ENCODE measurements at regions not wholly inside any gene's neighbourhood (a gene's known extent, or its start where the extent isn't known, plus 50 kb on each side); places are given as distances from the start of the nearest gene placed in this dataset.

GRCh38 chr2:120401275-120402066, 55.5 kb downstream of the INHBB start:
- DNase-seq = no peak

GRCh38 chr2:120402067-120402433, 56.1 kb downstream of the INHBB start:
- DNase-seq = no peak

DNA sequence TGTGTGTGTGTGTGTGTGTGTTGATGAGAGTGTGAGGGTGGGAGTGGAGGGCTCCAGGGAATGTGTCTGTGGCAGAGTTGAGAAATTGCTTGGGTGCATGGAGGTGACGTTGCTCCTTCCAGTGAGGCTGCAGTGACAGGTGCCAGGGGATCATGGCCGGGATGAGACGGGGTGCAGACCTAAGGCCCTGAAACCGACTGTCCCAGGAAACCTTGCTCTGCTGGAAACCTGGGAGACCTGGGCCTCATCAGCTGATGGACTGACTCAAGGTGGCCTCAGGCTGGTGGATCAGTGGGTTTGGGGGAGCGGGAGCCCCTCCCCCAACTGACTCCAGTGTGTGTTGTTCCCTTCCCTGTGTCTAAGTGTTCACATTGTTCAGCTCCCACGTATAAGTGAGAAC, 56.6 kb downstream of the INHBB start:
- DNase-seq = no peak

DNA sequence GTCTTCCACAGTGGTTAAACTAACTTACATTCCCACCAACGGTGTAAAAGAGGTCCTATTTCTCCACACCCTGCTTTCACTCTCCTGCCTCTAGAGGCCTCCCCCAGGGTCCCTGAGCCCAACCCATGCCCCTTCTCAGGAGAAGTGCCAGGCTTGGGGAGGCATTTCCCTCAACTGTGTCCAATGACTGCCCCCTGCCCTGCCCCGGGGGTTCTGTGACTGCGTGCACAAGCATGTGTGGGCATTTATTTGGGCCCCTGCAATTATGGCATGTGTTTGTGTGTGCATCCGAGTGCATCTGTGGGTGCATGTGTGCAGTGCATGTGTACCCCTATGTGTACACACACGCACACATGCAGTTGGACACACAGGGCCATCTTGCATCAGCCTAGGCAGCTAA, 57.3 kb downstream of the INHBB start:
- DNase-seq = no peak

DNA sequence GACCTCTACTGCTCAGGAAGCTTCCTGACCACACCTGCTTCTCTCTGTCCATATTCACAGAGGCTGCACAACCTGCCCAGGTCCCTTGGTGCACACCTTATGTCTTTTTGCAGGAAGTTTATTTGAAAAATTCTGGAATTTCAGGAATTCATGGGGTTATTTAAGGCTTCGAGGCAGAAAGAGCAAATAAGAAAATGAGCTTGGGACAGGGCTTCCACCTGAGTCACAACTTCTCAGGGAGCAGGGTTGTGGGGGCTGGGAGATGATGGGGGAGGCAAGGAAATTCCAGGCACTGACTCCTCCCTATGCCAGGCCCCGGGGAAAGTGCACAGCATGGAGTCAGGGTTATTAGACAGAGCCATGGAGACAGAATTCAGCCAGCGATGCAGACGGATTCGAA, 57.7 kb downstream of the INHBB start:
- peak; percentile 37 for DNase-seq

DNA sequence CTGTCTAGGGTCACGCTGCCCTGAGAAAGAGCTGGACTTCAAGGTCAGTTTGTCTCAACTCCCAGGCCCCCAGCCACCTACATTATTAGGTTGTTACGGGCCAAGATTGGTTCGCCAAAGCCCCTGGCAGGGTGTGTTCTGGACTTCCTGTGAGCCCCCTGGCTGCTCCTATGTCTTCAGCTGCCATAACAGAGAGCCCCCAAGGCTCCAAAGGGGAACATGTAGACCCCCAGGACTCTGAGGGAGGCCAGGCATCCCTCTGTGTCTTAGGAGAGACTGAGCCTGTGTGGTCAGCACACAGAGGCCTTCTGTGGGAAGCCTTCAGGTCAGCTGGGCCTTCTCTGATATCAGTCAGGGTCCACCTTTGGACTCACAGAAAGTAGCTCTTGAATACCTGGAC, 58.3 kb downstream of the INHBB start:
- no peak for DNase-seq

GRCh38 chr2:120404941-120405758, 59.2 kb downstream of the INHBB start:
- no peak for DNase-seq

DNA sequence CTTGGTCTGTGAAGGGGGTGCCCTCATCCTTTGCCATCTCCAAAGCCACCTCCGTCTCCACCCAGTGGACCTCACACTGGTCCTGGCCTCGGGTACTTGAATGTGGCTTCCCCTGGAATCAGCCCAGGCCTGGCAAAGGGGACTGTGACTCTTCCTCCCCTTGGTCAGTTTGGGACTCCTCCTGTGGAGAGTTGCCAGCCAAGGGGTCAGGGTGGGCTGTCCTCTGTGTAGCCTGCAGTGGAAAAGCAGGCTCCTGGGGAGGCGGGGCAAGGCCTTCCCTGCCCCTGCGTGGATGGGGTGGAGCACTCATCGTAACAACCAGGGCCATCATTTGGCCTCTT, 59.8 kb downstream of the INHBB start:
- DNase-seq = no peak

- no peak for DNase-seq
Observed at GRCh38 chr2:120406566-120406965, 60.6 kb downstream of the INHBB start.

DNA sequence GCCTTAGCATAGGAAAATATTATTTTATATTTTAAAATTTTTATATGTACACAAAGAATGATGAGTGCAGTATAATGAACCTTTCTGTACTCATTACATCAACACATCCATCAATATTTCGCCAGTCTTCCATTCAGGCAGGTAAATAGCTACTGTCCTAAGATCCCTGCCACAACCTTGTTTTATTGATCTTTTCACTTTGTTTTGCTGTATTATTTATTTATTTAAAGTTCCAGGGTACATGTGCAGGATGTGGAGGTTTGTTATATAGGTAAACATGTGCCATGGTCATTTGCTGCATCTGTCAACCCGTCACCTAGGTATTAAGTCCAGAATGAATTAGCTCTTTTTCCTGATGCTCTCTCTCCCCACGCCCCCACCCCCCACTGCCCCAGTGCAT, 64.6 kb downstream of the INHBB start:
- no peak for DNase-seq

- no peak for DNase-seq
Observed at GRCh38 chr2:120415060-120415459, 69.1 kb downstream of the INHBB start.

DNA sequence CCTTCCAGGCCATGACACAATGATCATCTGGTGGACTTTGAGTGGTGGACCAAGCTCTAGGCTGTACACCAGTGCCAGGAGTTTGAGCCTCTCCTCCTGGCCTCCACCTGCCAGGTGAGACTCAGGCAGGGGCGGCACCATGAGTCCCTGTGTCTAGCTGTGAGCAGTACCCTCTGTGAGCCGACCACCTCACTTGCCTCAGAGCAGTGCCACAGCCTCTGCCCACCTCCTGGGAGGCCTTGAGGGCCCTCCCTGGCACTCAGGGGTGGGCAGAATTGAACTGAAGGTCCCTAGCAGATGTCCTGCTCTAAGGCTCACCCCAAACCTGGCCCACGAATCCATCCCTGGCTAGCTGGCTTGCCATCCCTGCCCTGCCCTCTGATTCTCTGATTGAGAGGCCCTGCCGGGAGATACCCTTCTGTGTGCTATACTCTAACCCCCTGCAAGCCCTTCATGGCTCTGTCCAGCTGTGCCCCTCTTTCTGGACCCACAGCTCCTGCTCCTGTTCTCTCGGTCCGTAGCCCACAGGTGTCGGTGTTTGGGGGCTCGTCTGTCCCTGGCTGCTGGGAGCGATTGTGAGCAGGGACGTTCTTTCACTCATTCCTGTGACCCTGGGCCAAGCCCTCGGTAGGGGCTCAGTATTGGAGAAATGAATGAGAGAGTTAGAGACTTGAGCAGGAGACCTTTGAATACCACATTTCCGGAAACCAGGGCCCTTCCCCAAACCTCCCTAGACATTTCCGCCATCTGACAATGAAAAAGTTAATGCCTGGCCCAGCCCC, 70.0 kb downstream of the INHBB start:
- DNase-seq = no peak

DNA sequence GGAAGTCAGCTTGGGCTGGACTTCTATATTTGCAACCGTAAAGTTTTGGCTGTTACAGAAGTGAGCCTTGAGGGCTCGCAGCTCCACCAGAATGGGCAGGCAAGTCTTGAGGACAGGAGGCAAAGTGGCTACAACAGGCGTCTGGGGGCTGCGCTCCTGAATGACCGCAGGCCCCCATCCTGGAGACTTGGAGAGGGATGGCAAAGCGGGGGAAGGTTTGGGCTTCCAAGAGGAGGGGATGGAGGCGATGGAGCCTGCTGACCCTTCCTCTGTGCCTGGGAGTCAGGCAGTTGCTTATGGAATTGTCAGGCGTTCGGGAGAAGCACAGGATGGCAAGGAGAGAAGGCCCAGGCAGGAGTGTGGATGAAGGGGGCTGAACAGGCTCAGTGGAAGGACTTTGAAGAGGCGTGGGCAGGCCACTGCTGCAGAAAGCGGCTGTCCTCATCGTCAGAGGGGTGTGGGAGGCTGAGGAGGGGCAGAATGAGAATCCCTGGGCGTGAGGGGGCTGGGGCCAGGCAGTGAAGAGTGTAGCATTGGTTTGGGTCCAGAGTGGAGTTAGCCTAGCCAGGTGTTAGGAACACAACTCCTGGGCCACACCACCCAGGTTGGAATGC, 72.3 kb downstream of the INHBB start:
- DNase-seq = no peak

GRCh38 chr2:120419073-120419472, 73.1 kb downstream of the INHBB start:
- no peak for DNase-seq

DNA sequence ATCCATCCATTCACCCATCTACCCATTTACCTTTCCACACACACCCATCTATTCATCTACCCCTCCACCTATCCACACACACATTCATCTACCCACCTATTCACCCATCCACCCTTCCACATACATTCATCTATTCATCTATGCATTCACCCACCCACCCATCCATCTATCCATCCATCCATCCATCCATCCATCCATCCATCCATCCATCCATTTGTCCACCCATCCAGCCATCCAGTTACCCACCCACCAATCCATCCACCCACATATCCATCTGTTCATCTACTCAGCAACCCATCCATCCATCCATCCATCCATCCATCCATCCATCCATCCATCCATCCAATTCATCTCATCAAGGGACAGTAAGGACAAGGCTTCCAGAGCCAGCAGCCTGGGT, 74.0 kb downstream of the INHBB start:
- no peak for DNase-seq

DNA sequence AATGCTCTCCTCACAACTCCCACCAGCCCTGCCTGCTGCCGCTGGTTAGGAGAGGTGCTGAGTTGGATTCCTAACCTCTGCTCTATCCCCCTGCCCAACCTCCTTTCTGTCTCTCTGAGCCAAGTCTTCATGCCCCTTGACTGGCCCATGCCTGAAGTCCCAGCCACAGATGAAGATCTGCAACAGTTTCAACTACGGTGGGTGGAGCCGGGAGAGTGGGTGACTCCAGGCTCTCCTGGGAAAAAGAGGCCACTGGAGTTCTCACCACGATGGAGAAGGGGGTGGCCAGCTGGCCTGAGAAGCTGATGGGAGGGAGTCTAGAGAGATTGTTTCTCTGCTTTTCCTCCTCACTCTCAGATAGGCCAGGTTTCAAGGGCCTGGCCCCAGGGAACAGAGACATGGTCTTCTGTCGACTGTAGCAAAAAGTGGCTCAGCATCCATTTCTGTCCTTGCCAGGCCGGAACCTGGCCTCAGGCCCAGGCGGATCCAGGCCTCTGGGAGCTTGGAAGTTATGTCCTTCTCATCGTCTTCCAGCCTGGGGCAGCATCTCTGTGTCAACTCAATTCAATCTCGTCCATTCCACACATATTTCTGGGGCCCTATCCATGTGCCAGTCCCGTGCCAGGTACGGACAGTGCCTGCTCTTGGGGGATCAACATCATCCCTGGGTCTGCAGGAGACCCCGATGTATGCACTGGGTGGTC, 75.3 kb downstream of the INHBB start:
- no peak for DNase-seq

DNA sequence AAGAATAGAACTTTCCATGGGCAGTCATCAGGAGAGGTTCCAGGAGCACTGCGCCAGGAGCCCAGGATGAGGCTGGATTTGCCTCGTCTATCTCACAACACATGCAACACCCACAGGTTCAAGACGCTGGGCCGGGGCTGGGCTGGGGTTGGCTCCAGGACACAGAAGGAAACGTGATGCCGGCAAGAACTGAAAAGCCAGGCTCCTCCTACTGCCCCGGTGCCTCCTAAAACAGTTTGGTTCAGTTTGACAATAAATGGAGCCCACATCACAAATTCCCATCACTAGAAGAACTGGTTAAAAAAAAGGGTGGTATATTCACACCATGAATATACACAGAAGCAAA, 75.9 kb downstream of the INHBB start:
- DNase-seq = no peak

DNA sequence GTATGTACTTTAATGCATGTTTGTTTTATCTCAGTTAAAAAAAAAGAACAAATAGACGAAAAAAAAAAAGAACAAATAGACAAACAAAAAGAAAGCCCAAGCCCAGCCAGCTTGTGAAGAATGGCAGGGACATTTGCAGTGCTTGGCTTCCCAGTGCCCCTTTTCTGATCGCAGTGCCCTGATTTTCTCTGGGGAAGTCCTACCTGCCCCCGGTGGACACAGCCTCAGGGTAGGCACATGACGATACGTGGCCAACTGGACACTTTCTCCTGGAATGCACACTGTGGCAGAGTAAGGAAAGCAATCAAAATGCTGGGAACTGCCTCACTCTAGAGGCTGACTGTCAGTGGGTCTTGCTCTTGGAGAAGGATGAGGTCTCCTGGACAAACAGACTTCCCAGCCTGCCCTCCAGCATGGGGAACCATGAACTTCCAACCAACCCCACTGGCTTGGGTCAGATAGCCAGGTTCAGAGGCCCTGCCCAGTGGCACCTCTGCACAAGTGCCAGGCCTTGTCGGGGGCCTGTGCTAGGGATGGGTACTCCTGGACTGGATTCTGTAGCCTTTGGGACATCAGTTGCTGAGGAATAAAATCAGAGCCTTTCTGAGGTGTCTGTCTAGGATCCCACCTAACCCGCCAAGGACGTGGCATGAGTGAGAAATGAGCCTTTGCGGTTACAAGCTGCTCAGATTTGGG, 76.7 kb downstream of the INHBB start:
- DNase-seq = no peak

DNA sequence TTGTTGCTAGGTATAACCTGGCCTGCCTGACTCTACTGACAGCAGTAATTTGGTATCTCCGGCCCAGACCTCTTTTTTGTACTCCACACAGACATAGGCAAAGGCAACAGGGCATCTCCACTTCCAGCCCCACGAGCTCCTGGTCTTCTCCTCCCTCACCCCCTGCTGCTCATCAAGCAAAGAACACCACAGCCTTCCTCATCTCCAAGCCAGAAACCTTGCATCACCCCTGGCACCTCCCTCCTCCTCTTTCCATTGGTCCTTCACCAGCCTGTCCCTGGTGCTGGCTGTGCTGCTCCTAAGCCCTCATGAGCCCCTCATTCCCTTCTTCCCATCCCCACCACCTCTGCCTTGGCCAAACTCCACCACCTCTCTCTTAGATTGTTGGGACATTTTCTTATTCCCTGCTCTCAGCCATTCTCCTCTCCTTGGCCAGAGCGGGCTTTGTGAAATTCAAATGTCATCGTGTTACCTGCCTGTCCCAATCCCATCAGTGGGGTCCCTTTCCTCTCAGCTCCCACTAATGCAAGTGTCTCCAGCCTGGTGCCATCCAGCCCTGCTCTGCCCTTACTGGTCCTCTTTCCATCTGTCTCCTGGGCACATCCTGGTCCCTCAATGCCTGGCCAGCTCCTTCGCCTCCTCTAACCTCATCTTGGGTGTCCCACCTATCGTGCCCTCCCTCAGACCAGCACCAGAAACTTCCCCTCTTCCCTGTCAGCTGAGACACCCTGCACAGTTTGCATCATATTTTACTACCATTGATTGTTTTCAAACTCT, 77.4 kb downstream of the INHBB start:
- DNase-seq = no peak

GRCh38 chr2:120424274-120424796, 78.4 kb downstream of the INHBB start:
- no peak for DNase-seq

DNA sequence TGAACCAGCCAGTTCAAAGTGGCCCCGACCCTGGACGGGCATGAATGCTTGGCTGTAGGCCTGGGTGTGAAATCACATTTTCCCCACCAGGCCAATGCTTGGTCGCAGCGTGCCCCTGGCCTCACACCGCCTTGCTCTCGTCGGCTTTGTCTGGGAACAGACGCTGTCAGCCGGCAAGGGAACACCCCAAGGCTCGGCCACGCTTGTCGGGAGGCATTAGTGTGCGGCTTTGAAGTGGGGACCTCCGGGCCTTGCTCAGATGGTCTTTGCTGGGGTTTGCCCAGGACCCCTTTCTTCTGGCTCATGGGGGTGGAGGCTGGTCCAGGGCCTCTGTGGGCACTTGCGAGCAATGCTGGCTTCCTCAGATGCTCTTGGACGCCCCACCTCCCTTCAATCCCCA, 79.1 kb downstream of the INHBB start:
- no peak for DNase-seq

All from EL (cell line).